Fibroblast of lung (primary cell): ENCODE measurements at regions not wholly inside any gene's neighbourhood (a gene's known extent, or its start where the extent isn't known, plus 50 kb on each side); places are given as distances from the start of the nearest gene placed in this dataset.

Experiments used
- DNase-seq, 2 donors: peaks; one replicate each; pipeline versions ENCODE4 v3.0.0 to v3.0.0-alpha.2; 2010; ENCODE audit warnings: low read depth in 2 of 2
- H2AFZ ChIP-seq: 2 replicates; pipeline ENCODE4 v1.5.1; 2012; ENCODE audit warnings: low read length, control low read depth, inconsistent platforms
- H3K27ac ChIP-seq: 2 replicates; pipeline ENCODE4 v1.5.1; 2011; ENCODE audit warnings: low read length, control low read depth; ENCODE audit not compliant: insufficient read depth
- H3K27me3 ChIP-seq: 2 replicates; pipeline ENCODE4 v1.5.1; 2011; ENCODE audit warnings: mild to moderate bottlenecking, low read length; ENCODE audit not compliant: control insufficient read depth, insufficient read depth
- H3K36me3 ChIP-seq: 2 replicates; pipeline ENCODE4 v1.5.1; 2011; ENCODE audit warnings: low read length; ENCODE audit not compliant: control insufficient read depth, insufficient read depth
- H3K4me1 ChIP-seq: 2 replicates; pipeline ENCODE4 v1.5.1; 2011; ENCODE audit warnings: low read length; ENCODE audit not compliant: control insufficient read depth, insufficient read depth; ENCODE audit errors: extremely low read depth
- H3K4me2 ChIP-seq: 2 replicates; pipeline ENCODE4 v1.5.1; 2011; ENCODE audit warnings: low read length, control low read depth; ENCODE audit not compliant: insufficient read depth; ENCODE audit errors: extremely low read depth
- H3K4me3 ChIP-seq, 4 experiments: fragments of 200-600 bp in 1 of 4; sonication (generic) in 1 of 4; replicated peaks in 1 of 4; 2 replicates each; pipeline ENCODE4 v1.5.1; 2011 to 2016; ENCODE audit warnings: low read length in 4 of 4, low read depth in 3 of 4, mild to moderate bottlenecking in 3 of 4, control low read depth in 2 of 4, inconsistent platforms in 1 of 4, mixed read lengths in 1 of 4; ENCODE audit not compliant: insufficient read depth in 1 of 4; ENCODE audit errors: control extremely low read depth in 1 of 4
- H3K79me2 ChIP-seq: 2 replicates; pipeline ENCODE4 v1.5.1; 2012; ENCODE audit warnings: mild to moderate bottlenecking, low read length, inconsistent platforms; ENCODE audit not compliant: control insufficient read depth, insufficient read depth
- H3K9ac ChIP-seq: 2 replicates; pipeline ENCODE4 v1.5.1; 2011; ENCODE audit warnings: mild to moderate bottlenecking, low read length, control low read depth; ENCODE audit not compliant: insufficient read depth
- H3K9me3 ChIP-seq: 2 replicates; pipeline ENCODE4 v1.5.1; 2012; ENCODE audit warnings: low read depth, low read length; ENCODE audit not compliant: control insufficient read depth, insufficient read depth
- H4K20me1 ChIP-seq: 2 replicates; pipeline ENCODE4 v1.5.1; 2011; ENCODE audit warnings: low read length; ENCODE audit not compliant: control insufficient read depth, insufficient read depth; ENCODE audit errors: extremely low read depth
- CTCF ChIP-seq, 2 donors: IDR thresholded peaks in 1 of 2; conservative IDR thresholded peaks in 1 of 2; 1 replicate in 1 of 2; 2 replicates in 1 of 2; pipeline ENCODE4 v1.5.1; 2011 to 2012; ENCODE audit warnings: low read length in 2 of 2, control low read depth in 1 of 2, inconsistent platforms in 1 of 2, low read depth in 1 of 2, mild to moderate bottlenecking in 1 of 2
- EZH2 ChIP-seq: IDR thresholded peaks from 2 replicates; pipeline ENCODE4 v1.5.1; 2012; ENCODE audit warnings: low read length, control low read depth, mild to moderate bottlenecking; ENCODE audit errors: missing control alignments

- H3K27me3 ChIP-seq = no peaks in the 10 kb centered on the region
- no peaks in the 10 kb centered on the region for H3K9me3 ChIP-seq
- TF ChIP-seq CTCF (conservative IDR thresholded peaks at IDR 0.05 in 1 of 2, IDR thresholded peaks at IDR 0.05 in 1 of 2; ENCODE audit: low read depth in 1 of 2, low read length in 2 of 2) (no peak), EZH2 (no peak)
- H3K9ac ChIP-seq = no peak overlapping the region
- no peaks in the 10 kb centered on the region for H3K36me3 ChIP-seq
- H3K4me2 ChIP-seq = no peak overlapping the region
- H4K20me1 ChIP-seq = no peaks in the 10 kb centered on the region
- H3K79me2 ChIP-seq = no peaks in the 10 kb centered on the region
- no peak overlapping the region for H3K27ac ChIP-seq
- H2AFZ ChIP-seq = no peak overlapping the region
- H3K4me1 ChIP-seq = no peaks in the 10 kb centered on the region
- DNase-seq = no peak
- H3K4me3 ChIP-seq = no peak overlapping the region
These were observed 98.4 kb upstream of the TNR start for GRCh38 chr1:175841738-175842187.

- no peak overlapping the region for H3K9ac ChIP-seq
- no peak overlapping the region for H3K4me3 ChIP-seq
- no peak for DNase-seq
These were observed 97.4 kb upstream of the TNR start for GRCh38 chr1:175840787-175841186.

GRCh38 chr1:175839779-175840669 lies 96.6 kb upstream of the TNR start:
- DNase-seq = no peak
- H3K4me2 ChIP-seq = peak overlapping the region; percentile 13

More at GRCh38 chr1:175840787-175841186, 97.4 kb upstream of the TNR start:
- no peaks in the 10 kb centered on the region for H3K27me3 ChIP-seq
- no peaks in the 10 kb centered on the region for H3K9me3 ChIP-seq
- H3K4me2 ChIP-seq = no peak overlapping the region
- no peak overlapping the region for H3K27ac ChIP-seq
- no peaks in the 10 kb centered on the region for H3K36me3 ChIP-seq
- no peaks in the 10 kb centered on the region for H3K4me1 ChIP-seq
- no peak for TF ChIP-seq EZH2
- TF ChIP-seq CTCF (conservative IDR thresholded peaks at IDR 0.05 in 1 of 2, IDR thresholded peaks at IDR 0.05 in 1 of 2; ENCODE audit: low read depth in 1 of 2, low read length in 2 of 2) = no peak
- no peaks in the 10 kb centered on the region for H3K79me2 ChIP-seq
- H2AFZ ChIP-seq = no peak overlapping the region
- H4K20me1 ChIP-seq = no peaks in the 10 kb centered on the region

More at GRCh38 chr1:175839779-175840669, 96.6 kb upstream of the TNR start:
- H2AFZ ChIP-seq = no peak overlapping the region
- H3K4me1 ChIP-seq = no peaks in the 10 kb centered on the region
- H3K9me3 ChIP-seq = no peaks in the 10 kb centered on the region
- no peak overlapping the region for H3K9ac ChIP-seq
- TF ChIP-seq CTCF (conservative IDR thresholded peaks at IDR 0.05 in 1 of 2, IDR thresholded peaks at IDR 0.05 in 1 of 2; ENCODE audit: low read depth in 1 of 2, low read length in 2 of 2) (no peak), EZH2 (no peak)
- no peaks in the 10 kb centered on the region for H3K79me2 ChIP-seq
- H3K36me3 ChIP-seq = no peaks in the 10 kb centered on the region
- H3K27me3 ChIP-seq = no peaks in the 10 kb centered on the region
- no peak overlapping the region for H3K27ac ChIP-seq
- no peaks in the 10 kb centered on the region for H4K20me1 ChIP-seq
- no peak overlapping the region for H3K4me3 ChIP-seq
